B cell (primary cell): ENCODE measurements at regions not wholly inside any gene's neighbourhood (a gene's known extent, or its start where the extent isn't known, plus 50 kb on each side); places are given as distances from the start of the nearest gene placed in this dataset.

Source experiments
- EZH2 ChIP-seq: IDR thresholded peaks from 2 replicates; pipeline ENCODE4 v1.6.1; 2012; ENCODE audit warnings: borderline replicate concordance, low read depth, mild to moderate bottlenecking, moderate library complexity, low read length; ENCODE audit not compliant: insufficient read depth, poor library complexity, severe bottlenecking
- TF ChIP-seq, protein P1 (sequence below): fragments of 200-600 bp; IDR thresholded peaks from one replicate; pipeline ENCODE4 v1.8.0; 2022; ENCODE audit warnings: antibody characterized with exemption, mild to moderate bottlenecking

DNA sequence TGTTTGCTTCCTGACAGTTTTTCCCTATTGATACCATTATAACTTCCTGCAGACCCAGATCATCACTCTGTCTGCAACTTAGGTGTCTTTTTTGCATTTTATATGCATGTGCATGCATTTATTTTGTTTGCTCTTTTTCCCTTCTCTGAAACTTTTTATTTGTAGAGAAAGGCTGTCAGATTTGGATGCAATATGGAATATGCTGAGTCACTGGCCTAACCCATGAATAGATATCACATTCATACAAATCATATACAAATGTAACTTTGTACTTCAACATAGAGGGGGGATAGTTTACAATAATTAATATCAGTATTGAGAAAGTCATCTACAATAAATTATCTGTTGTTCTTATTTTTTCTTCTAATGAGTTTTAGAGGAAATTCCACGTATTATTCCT lies 1465.0 kb downstream of the EFNB2 start:
- TF ChIP-seq, protein P1, sequence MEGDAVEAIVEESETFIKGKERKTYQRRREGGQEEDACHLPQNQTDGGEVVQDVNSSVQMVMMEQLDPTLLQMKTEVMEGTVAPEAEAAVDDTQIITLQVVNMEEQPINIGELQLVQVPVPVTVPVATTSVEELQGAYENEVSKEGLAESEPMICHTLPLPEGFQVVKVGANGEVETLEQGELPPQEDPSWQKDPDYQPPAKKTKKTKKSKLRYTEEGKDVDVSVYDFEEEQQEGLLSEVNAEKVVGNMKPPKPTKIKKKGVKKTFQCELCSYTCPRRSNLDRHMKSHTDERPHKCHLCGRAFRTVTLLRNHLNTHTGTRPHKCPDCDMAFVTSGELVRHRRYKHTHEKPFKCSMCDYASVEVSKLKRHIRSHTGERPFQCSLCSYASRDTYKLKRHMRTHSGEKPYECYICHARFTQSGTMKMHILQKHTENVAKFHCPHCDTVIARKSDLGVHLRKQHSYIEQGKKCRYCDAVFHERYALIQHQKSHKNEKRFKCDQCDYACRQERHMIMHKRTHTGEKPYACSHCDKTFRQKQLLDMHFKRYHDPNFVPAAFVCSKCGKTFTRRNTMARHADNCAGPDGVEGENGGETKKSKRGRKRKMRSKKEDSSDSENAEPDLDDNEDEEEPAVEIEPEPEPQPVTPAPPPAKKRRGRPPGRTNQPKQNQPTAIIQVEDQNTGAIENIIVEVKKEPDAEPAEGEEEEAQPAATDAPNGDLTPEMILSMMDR = no peak
- no peak for TF ChIP-seq EZH2
